ENCODE measurements at regions not wholly inside any gene's neighbourhood (a gene's known extent, or its start where the extent isn't known, plus 50 kb on each side); places are given as distances from the start of the nearest gene placed in this dataset.
"Not testable (repeated sequence)": the region's sequence is repeated elsewhere in the genome, so short reads cannot be mapped to it uniquely, and the experiment has no call there.

GRCh38 chr9:102506406-102506805 is 488.7 kb upstream of the CYLC2 start:
- no peak for DNase-seq (ENCODE audit: extremely low read depth, insufficient read length)
- TF ChIP-seq CTCF (IDR thresholded peaks at IDR 0.05; ENCODE audit: insufficient read depth, low read length, poor library complexity, severe bottlenecking): no peak
- no peaks in the 10 kb centered on the region for H3K27me3 ChIP-seq (replicated peaks; ENCODE audit: control insufficient read depth, insufficient read depth, low read length)

GRCh38 chr9:102499468-102499867 is 495.7 kb upstream of the CYLC2 start:
- no peak for DNase-seq (ENCODE audit: extremely low read depth, insufficient read length)
- TF ChIP-seq CTCF (IDR thresholded peaks at IDR 0.05; ENCODE audit: insufficient read depth, low read length, poor library complexity, severe bottlenecking): no peak
- Histone ChIP-seq H3K4me3 (replicated peaks; ENCODE audit: low read depth, low read length) (no peak overlapping the region), H3K36me3 (ENCODE audit: control insufficient read depth, insufficient read depth, low read length) (no peaks in the 10 kb centered on the region), H3K27me3 (replicated peaks; ENCODE audit: control insufficient read depth, insufficient read depth, low read length) (no peaks in the 10 kb centered on the region)

More at GRCh38 chr9:102506406-102506805, 488.7 kb upstream of the CYLC2 start:
- Histone ChIP-seq H3K4me3 (replicated peaks; ENCODE audit: low read depth, low read length) (no peak overlapping the region), H3K36me3 (ENCODE audit: control insufficient read depth, insufficient read depth, low read length) (no peaks in the 10 kb centered on the region)

GRCh38 chr9:102497709-102498108 is 497.4 kb upstream of the CYLC2 start:
- H3K27me3 ChIP-seq (replicated peaks; ENCODE audit: control insufficient read depth, insufficient read depth, low read length): no peaks in the 10 kb centered on the region
- no peak for DNase-seq (ENCODE audit: extremely low read depth, insufficient read length)

GRCh38 chr9:102486976-102487375 is 508.2 kb upstream of the CYLC2 start:
- H3K27me3 ChIP-seq (replicated peaks; ENCODE audit: control insufficient read depth, insufficient read depth, low read length); DNase-seq (ENCODE audit: extremely low read depth, insufficient read length); H3K4me3 ChIP-seq (replicated peaks; ENCODE audit: low read depth, low read length); H3K36me3 ChIP-seq (ENCODE audit: control insufficient read depth, insufficient read depth, low read length): not testable (repeated sequence)

More at GRCh38 chr9:102497709-102498108, 497.4 kb upstream of the CYLC2 start:
- no peaks in the 10 kb centered on the region for H3K36me3 ChIP-seq (ENCODE audit: control insufficient read depth, insufficient read depth, low read length)
- no peak overlapping the region for H3K4me3 ChIP-seq (replicated peaks; ENCODE audit: low read depth, low read length)
- TF ChIP-seq CTCF (IDR thresholded peaks at IDR 0.05; ENCODE audit: insufficient read depth, low read length, poor library complexity, severe bottlenecking): no peak

- H3K36me3 ChIP-seq (ENCODE audit: control insufficient read depth, insufficient read depth, low read length): no peaks in the 10 kb centered on the region
- DNase-seq (ENCODE audit: extremely low read depth, insufficient read length): no peak
- no peak overlapping the region for H3K4me3 ChIP-seq (replicated peaks; ENCODE audit: low read depth, low read length)
- TF ChIP-seq CTCF (IDR thresholded peaks at IDR 0.05; ENCODE audit: insufficient read depth, low read length, poor library complexity, severe bottlenecking): no peak
- H3K27me3 ChIP-seq (replicated peaks; ENCODE audit: control insufficient read depth, insufficient read depth, low read length): no peaks in the 10 kb centered on the region
Measured at GRCh38 chr9:102483651-102484050, 511.5 kb upstream of the CYLC2 start.

GRCh38 chr9:102482776-102483175 is 512.4 kb upstream of the CYLC2 start:
- Histone ChIP-seq H3K36me3 (ENCODE audit: control insufficient read depth, insufficient read depth, low read length) (no peaks in the 10 kb centered on the region), H3K27me3 (replicated peaks; ENCODE audit: control insufficient read depth, insufficient read depth, low read length) (no peaks in the 10 kb centered on the region), H3K4me3 (replicated peaks; ENCODE audit: low read depth, low read length) (no peak overlapping the region)
- DNase-seq (ENCODE audit: extremely low read depth, insufficient read length): no peak
- no peak for TF ChIP-seq CTCF (IDR thresholded peaks at IDR 0.05; ENCODE audit: insufficient read depth, low read length, poor library complexity, severe bottlenecking)

All from GM06990 (cell line).